GM23248 (cell line): ENCODE measurements at regions not wholly inside any gene's neighbourhood (a gene's known extent, or its start where the extent isn't known, plus 50 kb on each side); places are given as distances from the start of the nearest gene placed in this dataset.
"Not testable (repeated sequence)": the region's sequence is repeated elsewhere in the genome, so short reads cannot be mapped to it uniquely, and the experiment has no call there.

Source experiments
- DNase-seq: peaks from one replicate; pipeline ENCODE4 v3.0.0-alpha.2; 2015
- H2AFZ ChIP-seq: fragments of 200-600 bp; sonication (generic); 2 replicates; pipeline ENCODE4 v1.6.1; 2016; ENCODE audit warnings: antibody characterized with exemption
- H3F3A ChIP-seq: fragments of 200-600 bp; sonication (generic); 2 replicates; pipeline ENCODE4 v1.6.1; 2016; ENCODE audit warnings: mild to moderate bottlenecking, antibody characterized with exemption, mixed run types; ENCODE audit not compliant: insufficient read depth
- H3K27ac ChIP-seq: fragments of 200-600 bp; sonication (generic); 2 replicates; pipeline ENCODE4 v1.5.1; 2016; ENCODE audit warnings: mild to moderate bottlenecking
- H3K27me3 ChIP-seq: fragments of 200-600 bp; sonication (generic); replicated peaks from 2 replicates; pipeline ENCODE4 v1.6.1; 2016; ENCODE audit warnings: mild to moderate bottlenecking; ENCODE audit not compliant: insufficient read depth
- H3K36me3 ChIP-seq: fragments of 200-600 bp; sonication (generic); 2 replicates; pipeline ENCODE4 v1.6.1; 2016; ENCODE audit warnings: low read depth, mild to moderate bottlenecking
- H3K4me1 ChIP-seq: fragments of 200-600 bp; sonication (generic); 2 replicates; pipeline ENCODE4 v1.6.1; 2016; ENCODE audit warnings: mild to moderate bottlenecking; ENCODE audit not compliant: insufficient read depth
- H3K4me2 ChIP-seq: fragments of 200-600 bp; sonication (generic); one replicate; pipeline ENCODE4 v1.6.1; 2016; ENCODE audit warnings: mild to moderate bottlenecking; ENCODE audit not compliant: unreplicated experiment
- H3K4me3 ChIP-seq: fragments of 200-600 bp; sonication (generic); 2 replicates; pipeline ENCODE4 v1.5.1; 2016; ENCODE audit warnings: mild to moderate bottlenecking
- H3K79me2 ChIP-seq: fragments of 200-600 bp; sonication (generic); 2 replicates; pipeline ENCODE4 v1.6.1; 2016; ENCODE audit warnings: mild to moderate bottlenecking; ENCODE audit not compliant: insufficient read depth
- H3K9ac ChIP-seq: fragments of 200-600 bp; sonication (generic); 2 replicates; pipeline ENCODE4 v1.6.1; 2016; ENCODE audit warnings: mild to moderate bottlenecking
- H3K9me2 ChIP-seq: fragments of 200-600 bp; sonication (generic); 2 replicates; pipeline ENCODE4 v1.6.1; 2016; ENCODE audit warnings: mixed run types, mild to moderate bottlenecking, moderate library complexity; ENCODE audit not compliant: insufficient read depth
- H3K9me3 ChIP-seq: fragments of 200-600 bp; sonication (generic); one replicate; pipeline ENCODE4 v1.6.1; 2017; ENCODE audit warnings: low read depth
- H4K20me1 ChIP-seq: fragments of 200-600 bp; sonication (generic); 2 replicates; pipeline ENCODE4 v1.6.0; 2016; ENCODE audit not compliant: insufficient read depth
- EZH2 ChIP-seq: fragments of 200-600 bp; sonication (generic); IDR thresholded peaks from 2 replicates; pipeline ENCODE4 v1.6.1; 2018; ENCODE audit warnings: antibody characterized with exemption, mild to moderate bottlenecking; ENCODE audit not compliant: insufficient read depth, poor library complexity, severe bottlenecking
- EZH2phosphoT487 ChIP-seq: fragments of 200-600 bp; sonication (generic); IDR thresholded peaks from 2 replicates; pipeline ENCODE4 v1.6.1; 2018; ENCODE audit warnings: antibody characterized with exemption, moderate library complexity, mild to moderate bottlenecking, low read depth; ENCODE audit not compliant: insufficient read depth
- WGBS, 2 experiments: methylation state at CpG; one replicate each; pipeline ENCODE4 v1.1.6; 2015 to 2017; ENCODE audit warnings: low lambda C conversion rate in 2 of 2, low coverage in 1 of 2; ENCODE audit errors: missing lambda C conversion rate in 2 of 2; 5-methylcytosine and 5-hydroxymethylcytosine counted together
- in situ Hi-C: fragments of 300-500 bp; cut with MboI; formaldehyde crosslinking; loops from 2 replicates; pipeline ENCODE4 v1.15.0; 2020

GRCh38 chr10:111646021-111646420 is 537.5 kb downstream of the GPAM start:
- TF ChIP-seq EZH2 (no peak), EZH2phosphoT487 (no peak)

DNA sequence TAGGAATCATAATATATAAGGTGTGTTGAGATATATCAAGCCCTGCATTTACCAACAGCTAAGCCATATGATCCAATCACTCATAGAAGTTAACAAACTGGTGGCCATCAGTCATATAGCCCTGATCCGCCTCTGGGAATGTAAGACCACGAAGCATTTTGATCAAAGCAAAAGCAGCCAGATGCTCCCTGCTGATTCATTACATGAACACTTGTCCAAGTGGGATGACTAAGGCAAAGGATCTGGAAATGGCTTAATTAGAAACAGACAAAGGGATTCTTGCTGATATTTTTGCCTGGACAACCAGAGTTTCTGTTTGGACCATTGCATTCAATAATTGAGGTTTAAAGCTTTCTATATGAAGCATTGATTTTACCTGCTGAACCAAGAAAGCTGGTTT is 535.5 kb downstream of the GPAM start:
- no peak overlapping the region for H2AFZ ChIP-seq
- H3K4me2 ChIP-seq: peak overlapping the region; percentile 51
- WGBS, 2 experiments: 0 to 4% methylated on average over 2 of the region's 2 CpGs
- DNase-seq: peak; percentile 97
- no peak overlapping the region for H3K9ac ChIP-seq
- peaks cover 21% of the 10 kb centered on the region for H3F3A ChIP-seq
- 0 out of 2 replicates have a peak, but pooled peaks have one; percentile 56 for TF ChIP-seq EZH2phosphoT487
- TF ChIP-seq EZH2: no peak
- H4K20me1 ChIP-seq: no peaks in the 10 kb centered on the region
- no peaks in the 10 kb centered on the region for H3K9me2 ChIP-seq
- H3K4me3 ChIP-seq: no peak overlapping the region
- no peaks in the 10 kb centered on the region for H3K27me3 ChIP-seq
- no peaks in the 10 kb centered on the region for H3K36me3 ChIP-seq
- H3K79me2 ChIP-seq: no peaks in the 10 kb centered on the region
- in situ Hi-C loops: no loop called here
- no peaks in the 10 kb centered on the region for H3K9me3 ChIP-seq
- H3K4me1 ChIP-seq: peaks cover 31% of the 10 kb centered on the region
- H3K27ac ChIP-seq: peak overlapping the region; percentile 26; the same call in 1 of the 2 replicates

More at GRCh38 chr10:111646021-111646420, 537.5 kb downstream of the GPAM start:
- Histone ChIP-seq H3K79me2 (no peaks in the 10 kb centered on the region), H3K9ac (no peak overlapping the region), H3K4me3 (no peak overlapping the region), H3K27ac (no peak overlapping the region), H3K27me3 (no peaks in the 10 kb centered on the region), H3F3A (peaks cover 21% of the 10 kb centered on the region), H3K4me1 (peaks cover 31% of the 10 kb centered on the region), H3K9me2 (no peaks in the 10 kb centered on the region), H3K4me2 (peak overlapping the region; percentile 16), H3K36me3 (no peaks in the 10 kb centered on the region), H2AFZ (no peak overlapping the region), H4K20me1 (no peaks in the 10 kb centered on the region), H3K9me3 (no peaks in the 10 kb centered on the region)
- DNase-seq: peak; percentile 42
- WGBS, 2 experiments: 49 to 81% methylated on average over 2 of the region's 2 CpGs
- in situ Hi-C loops: no loop called here

- H3K79me2 ChIP-seq, H3K9me2 ChIP-seq, DNase-seq, H3K27me3 ChIP-seq, H2AFZ ChIP-seq, H3K9me3 ChIP-seq, H4K20me1 ChIP-seq, H3K4me3 ChIP-seq, H3K36me3 ChIP-seq, H3K4me2 ChIP-seq, H3K9ac ChIP-seq, in situ Hi-C loops, H3K27ac ChIP-seq: not testable (repeated sequence)
- H3K4me1 ChIP-seq: peaks cover 31% of the 10 kb centered on the region
- WGBS, 2 experiments: 81 to 91% methylated on average over 1 of the region's 1 CpG
- peaks cover 21% of the 10 kb centered on the region for H3F3A ChIP-seq
Measured at GRCh38 chr10:111649080-111649479, 534.5 kb downstream of the GPAM start.

DNA sequence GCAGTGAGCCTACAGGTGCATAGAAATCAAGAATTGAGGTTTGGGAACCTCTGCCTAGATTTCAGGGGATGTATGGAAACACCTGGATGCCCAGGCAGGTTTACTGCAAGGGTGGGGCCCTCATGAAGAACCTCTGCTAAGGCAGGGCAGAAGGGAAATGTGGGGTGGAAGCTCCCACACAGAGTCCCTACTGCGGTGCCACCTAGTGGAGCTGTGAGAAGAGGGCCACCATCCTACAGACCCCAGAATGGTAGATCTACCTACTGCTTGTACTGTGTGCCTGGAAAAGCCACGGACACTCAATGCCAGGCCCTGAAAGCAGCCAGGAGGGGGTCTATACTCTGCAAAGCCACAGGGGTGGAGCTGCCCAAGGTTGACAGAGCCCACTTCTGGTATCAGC is 533.5 kb downstream of the GPAM start:
- Histone ChIP-seq H3K4me2 (no peak overlapping the region), H3K9ac (no peak overlapping the region), H3K27me3 (no peaks in the 10 kb centered on the region), H3F3A (peaks cover 21% of the 10 kb centered on the region), H3K36me3 (no peaks in the 10 kb centered on the region), H3K27ac (no peak overlapping the region), H4K20me1 (no peaks in the 10 kb centered on the region), H3K79me2 (no peaks in the 10 kb centered on the region), H3K9me3 (no peaks in the 10 kb centered on the region), H3K4me3 (no peak overlapping the region), H3K4me1 (peaks cover 31% of the 10 kb centered on the region), H3K9me2 (no peaks in the 10 kb centered on the region), H2AFZ (no peak overlapping the region)
- WGBS, 2 experiments: 69 to 81% methylated on average over 2 of the region's 2 CpGs
- TF ChIP-seq EZH2: no peak
- TF ChIP-seq EZH2phosphoT487: no peak
- in situ Hi-C loops: no loop called here
- no peak for DNase-seq

GRCh38 chr10:111656066-111656465 is 527.5 kb downstream of the GPAM start:
- Histone ChIP-seq H3F3A (no peaks in the 10 kb centered on the region; the same call in 1 of the 2 replicates), H3K4me3 (no peak overlapping the region), H3K36me3 (no peaks in the 10 kb centered on the region), H3K9ac (no peak overlapping the region), H3K9me3 (no peaks in the 10 kb centered on the region), H3K79me2 (no peaks in the 10 kb centered on the region), H3K27me3 (no peaks in the 10 kb centered on the region), H4K20me1 (no peaks in the 10 kb centered on the region), H2AFZ (no peak overlapping the region), H3K4me2 (no peak overlapping the region), H3K4me1 (peaks cover 10% of the 10 kb centered on the region), H3K27ac (no peak overlapping the region), H3K9me2 (no peaks in the 10 kb centered on the region)
- DNase-seq: peak; percentile 49
- in situ Hi-C loops: no loop called here
- TF ChIP-seq EZH2 (no peak), EZH2phosphoT487 (no peak)
